T-cell (primary cell): ENCODE measurements at regions not wholly inside any gene's neighbourhood (a gene's known extent, or its start where the extent isn't known, plus 50 kb on each side); places are given as distances from the start of the nearest gene placed in this dataset.
"Not testable (repeated sequence)": the region's sequence is repeated elsewhere in the genome, so short reads cannot be mapped to it uniquely, and the experiment has no call there.

ENCODE experiments used
- ATAC-seq, 4 experiments: fragments of 200-7000 bp in 3 of 4; fragments of 150-1000 bp in 1 of 4; cut with Tn5 transposase; replicated peaks in 1 of 4; 1 replicate in 3 of 4; 2 replicates in 1 of 4; pipeline ENCODE4 v1.10.0; 2021; ENCODE audit warnings: moderate library complexity in 3 of 4, mild to moderate bottlenecking in 2 of 4, moderate number of reproducible peaks in 1 of 4
- CTCF ChIA-PET, 2 donors: fragments of 300-600 bp; sonication (Branson Sonifier 250); formaldehyde crosslinking; loops; one replicate each; lab custom pipeline; 2022; ENCODE audit warnings: antibody characterized with exemption in 2 of 2; lab: Charles Lee
- POLR2A ChIA-PET, 2 donors: fragments of 300-600 bp; sonication (Branson Sonifier 250); formaldehyde crosslinking; loops; one replicate each; lab custom pipeline; 2022; ENCODE audit warnings: antibody characterized with exemption in 2 of 2; lab: Charles Lee
- DNase-seq, 35 experiments: peaks; one replicate each; pipeline versions ENCODE4 v3.0.0 to v3.0.0-alpha.2; 2013 to 2023
- H3K27ac ChIP-seq: one replicate; pipeline ENCODE4 v1.5.1; 2013; ENCODE audit warnings: low read length
- H3K27me3 ChIP-seq, 2 experiments: replicated peaks in 1 of 2; 1 replicate in 1 of 2; 2 replicates in 1 of 2; pipeline versions ENCODE4 v1.6.1 to v1.7.0; 2013; ENCODE audit warnings: low read length in 1 of 2, mixed read lengths in 1 of 2; ENCODE audit not compliant: control insufficient read depth in 2 of 2, insufficient read depth in 2 of 2; ENCODE audit errors: extremely low read depth in 1 of 2
- H3K36me3 ChIP-seq, 2 donors: 1 replicate in 1 of 2; 2 replicates in 1 of 2; pipeline versions ENCODE4 v1.6.1 to v1.7.0; 2013; ENCODE audit warnings: low read length in 1 of 2; ENCODE audit not compliant: control insufficient read depth in 2 of 2, insufficient read depth in 1 of 2; ENCODE audit errors: extremely low read depth in 1 of 2
- H3K4me1 ChIP-seq, 2 experiments: 1 replicate in 1 of 2; 2 replicates in 1 of 2; pipeline versions ENCODE4 v1.6.1 to v1.7.0; 2013; ENCODE audit warnings: low read length in 2 of 2, mixed read lengths in 1 of 2; ENCODE audit not compliant: insufficient read depth in 2 of 2, control insufficient read depth in 1 of 2; ENCODE audit errors: extremely low read depth in 1 of 2
- H3K4me3 ChIP-seq, 2 donors: 1 replicate in 1 of 2; 2 replicates in 1 of 2; pipeline versions ENCODE4 v1.5.1 to v1.7.0; 2013; ENCODE audit warnings: mild to moderate bottlenecking in 2 of 2, low read length in 1 of 2, moderate library complexity in 1 of 2; ENCODE audit not compliant: control insufficient read depth in 1 of 2; ENCODE audit errors: extremely low read depth in 1 of 2
- H3K9me3 ChIP-seq: 2 replicates; pipeline ENCODE4 v1.7.0; 2013
- H3K27ac Mint-ChIP-seq, 2 donors: one replicate each; pipeline ENCODE4 v1.8.0; 2020 to 2021; ENCODE audit warnings: mild to moderate bottlenecking in 2 of 2, mixed read lengths in 2 of 2
- H3K27me3 Mint-ChIP-seq, 2 donors: one replicate each; pipeline ENCODE4 v1.8.0; 2021 to 2022; ENCODE audit warnings: mixed read lengths in 2 of 2
- H3K36me3 Mint-ChIP-seq: one replicate; pipeline ENCODE4 v1.8.0; 2021; ENCODE audit warnings: mixed read lengths
- H3K4me1 Mint-ChIP-seq, 3 donors: one replicate each; pipeline ENCODE4 v1.8.0; 2020 to 2022; ENCODE audit warnings: mixed read lengths in 3 of 3, mild to moderate bottlenecking in 1 of 3
- H3K4me3 Mint-ChIP-seq, 3 donors: one replicate each; pipeline ENCODE4 v1.8.0; 2020 to 2022; ENCODE audit warnings: mild to moderate bottlenecking in 3 of 3, mixed read lengths in 3 of 3, moderate library complexity in 3 of 3
- H3K9me3 Mint-ChIP-seq, 3 donors: one replicate each; pipeline ENCODE4 v1.8.0; 2020 to 2022; ENCODE audit warnings: mixed read lengths in 3 of 3
- WGBS: methylation state at CpG from one replicate; pipeline ENCODE4 v1.1.5; 2013; ENCODE audit warnings: missing lambda C conversion rate; ENCODE audit not compliant: insufficient coverage; 5-methylcytosine and 5-hydroxymethylcytosine counted together

GRCh38 chr12:90706036-90706435 lies 248.9 kb downstream of the CCER1 start:
- no peak for ATAC-seq
- Mint-ChIP-seq H3K36me3 (no peaks in the 10 kb centered on the region), H3K4me1 (no peaks in the 10 kb centered on the region), H3K27me3 (no peaks in the 10 kb centered on the region), H3K9me3 (no peaks in the 10 kb centered on the region), H3K27ac (no peak overlapping the region), H3K4me3 (no peak overlapping the region)
- Histone ChIP-seq H3K4me3 (no peak overlapping the region), H3K27me3 (no peaks in the 10 kb centered on the region), H3K4me1 (no peaks in the 10 kb centered on the region), H3K36me3 (no peaks in the 10 kb centered on the region), H3K27ac (no peak overlapping the region), H3K9me3 (no peaks in the 10 kb centered on the region)
- CTCF ChIA-PET = no interaction called here
- no peak for DNase-seq
- POLR2A ChIA-PET = no interaction called here
- 94% methylated on average over 6 of the region's 10 CpGs for WGBS

- H3K36me3 ChIP-seq = no peaks in the 10 kb centered on the region
- H3K27me3 ChIP-seq = no peaks in the 10 kb centered on the region
- no peak for DNase-seq
- no peaks in the 10 kb centered on the region for H3K4me1 ChIP-seq
- ChIA-PET POLR2A (no interaction called here), CTCF (no interaction called here)
- no peaks in the 10 kb centered on the region for H3K27me3 Mint-ChIP-seq
- no peaks in the 10 kb centered on the region for H3K36me3 Mint-ChIP-seq
- no peak overlapping the region for H3K27ac Mint-ChIP-seq
- no peak overlapping the region for H3K4me3 ChIP-seq
- no peaks in the 10 kb centered on the region for H3K9me3 Mint-ChIP-seq
- no peaks in the 10 kb centered on the region for H3K9me3 ChIP-seq
- WGBS = no CpG with 5 or more reads among the region's 2 CpGs
- H3K27ac ChIP-seq = no peak overlapping the region
- H3K4me3 Mint-ChIP-seq = no peak overlapping the region
- H3K4me1 Mint-ChIP-seq = no peaks in the 10 kb centered on the region
- no peak for ATAC-seq
Observed at GRCh38 chr12:90695415-90695814, 259.6 kb downstream of the CCER1 start.

- no peak for ATAC-seq
- no peak for DNase-seq
Observed at GRCh38 chr12:90690120-90690519, 264.9 kb downstream of the CCER1 start.

GRCh38 chr12:90687682-90688081 lies 267.3 kb downstream of the CCER1 start:
- H3K4me3 ChIP-seq, H3K27ac ChIP-seq, POLR2A ChIA-PET, H3K36me3 ChIP-seq, H3K27me3 ChIP-seq, H3K9me3 ChIP-seq, H3K27me3 Mint-ChIP-seq, H3K4me1 Mint-ChIP-seq, H3K36me3 Mint-ChIP-seq, ATAC-seq, H3K9me3 Mint-ChIP-seq, H3K27ac Mint-ChIP-seq, H3K4me1 ChIP-seq, H3K4me3 Mint-ChIP-seq, DNase-seq: not testable (repeated sequence)
- CTCF ChIA-PET = interaction anchor here in 1 of 2 donors (0.7 kb wide), 1 partner anchor 93 kb away, joined by 3 read pairs; no protein-coding TSS in a partner anchor

More at GRCh38 chr12:90690120-90690519, 264.9 kb downstream of the CCER1 start:
- Histone ChIP-seq H3K27ac (no peak overlapping the region), H3K4me3 (no peak overlapping the region), H3K9me3 (no peaks in the 10 kb centered on the region), H3K27me3 (no peaks in the 10 kb centered on the region), H3K36me3 (no peaks in the 10 kb centered on the region), H3K4me1 (no peaks in the 10 kb centered on the region)
- H3K4me1 Mint-ChIP-seq = no peaks in the 10 kb centered on the region
- no peaks in the 10 kb centered on the region for H3K27me3 Mint-ChIP-seq
- ChIA-PET CTCF (no interaction called here), POLR2A (no interaction called here)
- H3K9me3 Mint-ChIP-seq = no peaks in the 10 kb centered on the region
- H3K4me3 Mint-ChIP-seq = no peak overlapping the region
- H3K36me3 Mint-ChIP-seq = no peaks in the 10 kb centered on the region
- no peak overlapping the region for H3K27ac Mint-ChIP-seq
- WGBS = 60% methylated on average over 1 of the region's 1 CpG

- Histone ChIP-seq H3K4me3 (no peak overlapping the region), H3K36me3 (no peaks in the 10 kb centered on the region), H3K4me1 (no peaks in the 10 kb centered on the region), H3K27me3 (no peaks in the 10 kb centered on the region), H3K9me3 (no peaks in the 10 kb centered on the region), H3K27ac (no peak overlapping the region)
- POLR2A ChIA-PET = no interaction called here
- no peaks in the 10 kb centered on the region for H3K4me1 Mint-ChIP-seq
- CTCF ChIA-PET = no interaction called here
- no peak overlapping the region for H3K27ac Mint-ChIP-seq
- DNase-seq = no peak
- no peaks in the 10 kb centered on the region for H3K36me3 Mint-ChIP-seq
- peaks cover 0 to 4% of the 10 kb centered on the region in 2 donors for H3K27me3 Mint-ChIP-seq
- H3K4me3 Mint-ChIP-seq = no peak overlapping the region
- no CpG with 5 or more reads among the region's 3 CpGs for whole genome bisulfite sequencing
- ATAC-seq = no peak
- H3K9me3 Mint-ChIP-seq = no peaks in the 10 kb centered on the region
Observed at GRCh38 chr12:90683871-90684270, 271.1 kb downstream of the CCER1 start.

- H3K27ac ChIP-seq = no peak overlapping the region
- no CpG with 5 or more reads among the region's 1 CpG for WGBS
- H3K27me3 Mint-ChIP-seq = peaks cover 0 to 4% of the 10 kb centered on the region in 2 donors
Observed at GRCh38 chr12:90682398-90682797, 272.6 kb downstream of the CCER1 start.

GRCh38 chr12:90679674-90680073 lies 275.3 kb downstream of the CCER1 start:
- ATAC-seq (no peak), DNase-seq (no peak)

More at GRCh38 chr12:90682398-90682797, 272.6 kb downstream of the CCER1 start:
- H3K36me3 ChIP-seq = no peaks in the 10 kb centered on the region
- DNase-seq = no peak
- H3K4me3 ChIP-seq = no peak overlapping the region
- ATAC-seq = no peak
- no peaks in the 10 kb centered on the region for H3K4me1 ChIP-seq
- H3K4me1 Mint-ChIP-seq = no peaks in the 10 kb centered on the region
- H3K4me3 Mint-ChIP-seq = no peak overlapping the region
- H3K9me3 ChIP-seq = no peaks in the 10 kb centered on the region
- no peaks in the 10 kb centered on the region for H3K27me3 ChIP-seq
- no peaks in the 10 kb centered on the region for H3K9me3 Mint-ChIP-seq
- CTCF ChIA-PET = no interaction called here
- POLR2A ChIA-PET = interaction anchor here in 1 of 2 donors (0.6 kb wide), 1 partner anchor 1131 kb away, joined by 4 read pairs; no protein-coding TSS in a partner anchor
- no peaks in the 10 kb centered on the region for H3K36me3 Mint-ChIP-seq
- no peak overlapping the region for H3K27ac Mint-ChIP-seq

More at GRCh38 chr12:90679674-90680073, 275.3 kb downstream of the CCER1 start:
- H3K4me1 Mint-ChIP-seq = no peaks in the 10 kb centered on the region
- H3K4me3 Mint-ChIP-seq = no peak overlapping the region
- Histone ChIP-seq H3K4me3 (no peak overlapping the region), H3K4me1 (no peaks in the 10 kb centered on the region), H3K27ac (no peak overlapping the region), H3K36me3 (no peaks in the 10 kb centered on the region), H3K27me3 (no peaks in the 10 kb centered on the region), H3K9me3 (no peaks in the 10 kb centered on the region)
- no peaks in the 10 kb centered on the region for H3K9me3 Mint-ChIP-seq
- H3K36me3 Mint-ChIP-seq = no peaks in the 10 kb centered on the region
- ChIA-PET POLR2A (no interaction called here), CTCF (no interaction called here)
- peaks cover 0 to 4% of the 10 kb centered on the region in 2 donors for H3K27me3 Mint-ChIP-seq
- H3K27ac Mint-ChIP-seq = no peak overlapping the region
- WGBS = no CpG with 5 or more reads among the region's 1 CpG
